Omental fat pad (tissue), 3 donors: ENCODE measurements at regions not wholly inside any gene's neighbourhood (a gene's known extent, or its start where the extent isn't known, plus 50 kb on each side); places are given as distances from the start of the nearest gene placed in this dataset.

ENCODE experiments used
- ATAC-seq: fragments of 150-250 bp; one replicate; pipeline ENCODE4 v1.9.1; 2016; ENCODE audit warnings: mild to moderate bottlenecking, moderate library complexity; ENCODE audit not compliant: low FRiP score
- DNase-seq: peaks from one replicate; pipeline ENCODE4 v3.0.0-alpha.2; 2019; ENCODE audit warnings: low spot score
- TF ChIP-seq, protein P1 (sequence below), 3 donors: fragments of 450-650 bp; IDR thresholded peaks; one replicate each; pipeline ENCODE4 v1.5.1; 2016 to 2017; ENCODE audit warnings: antibody characterized with exemption in 3 of 3, mild to moderate bottlenecking in 3 of 3, moderate library complexity in 2 of 3

GRCh38 chr1:81582467-81582986 is 218.2 kb upstream of the ADGRL2 start:
- TF ChIP-seq, protein P1, sequence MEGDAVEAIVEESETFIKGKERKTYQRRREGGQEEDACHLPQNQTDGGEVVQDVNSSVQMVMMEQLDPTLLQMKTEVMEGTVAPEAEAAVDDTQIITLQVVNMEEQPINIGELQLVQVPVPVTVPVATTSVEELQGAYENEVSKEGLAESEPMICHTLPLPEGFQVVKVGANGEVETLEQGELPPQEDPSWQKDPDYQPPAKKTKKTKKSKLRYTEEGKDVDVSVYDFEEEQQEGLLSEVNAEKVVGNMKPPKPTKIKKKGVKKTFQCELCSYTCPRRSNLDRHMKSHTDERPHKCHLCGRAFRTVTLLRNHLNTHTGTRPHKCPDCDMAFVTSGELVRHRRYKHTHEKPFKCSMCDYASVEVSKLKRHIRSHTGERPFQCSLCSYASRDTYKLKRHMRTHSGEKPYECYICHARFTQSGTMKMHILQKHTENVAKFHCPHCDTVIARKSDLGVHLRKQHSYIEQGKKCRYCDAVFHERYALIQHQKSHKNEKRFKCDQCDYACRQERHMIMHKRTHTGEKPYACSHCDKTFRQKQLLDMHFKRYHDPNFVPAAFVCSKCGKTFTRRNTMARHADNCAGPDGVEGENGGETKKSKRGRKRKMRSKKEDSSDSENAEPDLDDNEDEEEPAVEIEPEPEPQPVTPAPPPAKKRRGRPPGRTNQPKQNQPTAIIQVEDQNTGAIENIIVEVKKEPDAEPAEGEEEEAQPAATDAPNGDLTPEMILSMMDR (IDR thresholded peaks at IDR 0.05), result no peak
- DNase-seq (no peak), ATAC-seq (no peak)

DNA sequence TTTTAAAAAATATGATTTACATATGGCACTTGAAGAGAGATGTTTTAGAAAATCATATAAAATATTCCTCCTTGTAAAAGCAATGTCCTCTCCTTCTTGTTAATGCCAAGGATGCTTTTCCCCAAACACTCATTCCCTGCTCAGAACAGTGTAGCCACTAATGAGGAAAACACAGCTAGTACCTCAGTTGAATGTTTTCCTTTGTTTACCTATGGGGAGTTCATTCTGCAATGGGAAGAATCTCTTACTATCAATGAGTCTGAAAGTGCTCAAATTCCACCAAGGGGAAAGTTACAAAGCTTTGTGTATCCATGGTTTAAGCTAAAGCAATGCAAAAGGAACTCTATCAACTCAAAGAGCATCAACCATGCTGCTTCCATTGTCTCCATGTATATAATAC is 221.9 kb upstream of the ADGRL2 start:
- ATAC-seq (no peak), DNase-seq (no peak)
- TF ChIP-seq, protein P1 (IDR thresholded peaks at IDR 0.05), result no peak

- TF ChIP-seq, protein P1 (IDR thresholded peaks at IDR 0.05), result no peak
- no peak for ATAC-seq
- DNase-seq, result no peak
Measured at GRCh38 chr1:81577004-81577697, 223.6 kb upstream of the ADGRL2 start.

DNA sequence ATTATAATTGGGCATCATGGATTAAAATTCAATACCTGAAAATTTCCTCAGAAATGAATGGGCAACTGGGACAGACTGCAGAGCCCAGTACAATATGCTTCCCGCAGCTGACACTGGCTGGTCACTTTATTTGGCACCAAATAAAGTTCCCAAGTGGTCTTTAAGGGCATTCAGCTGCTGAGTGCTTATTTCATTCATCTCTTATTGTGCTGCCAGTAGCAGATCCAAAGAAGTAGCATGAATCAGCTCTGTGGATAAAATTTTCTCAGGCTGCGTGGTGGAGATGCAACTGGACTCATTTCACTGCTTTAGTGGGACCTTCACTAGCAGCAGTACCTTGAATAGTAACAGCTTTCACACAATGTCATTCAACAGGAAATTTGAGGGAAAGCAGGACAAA is 226.3 kb upstream of the ADGRL2 start:
- DNase-seq (no peak), ATAC-seq (no peak)
- TF ChIP-seq, protein P1 (IDR thresholded peaks at IDR 0.05), result no peak

- DNase-seq (no peak), ATAC-seq (no peak)
- TF ChIP-seq, protein P1 (IDR thresholded peaks at IDR 0.05), result no peak
Measured at GRCh38 chr1:81573458-81573857, 227.3 kb upstream of the ADGRL2 start.

- TF ChIP-seq, protein P1 (IDR thresholded peaks at IDR 0.05), result no peak
- ATAC-seq, result no peak
- no peak for DNase-seq
Measured at GRCh38 chr1:81571946-81572345, 228.8 kb upstream of the ADGRL2 start.

DNA sequence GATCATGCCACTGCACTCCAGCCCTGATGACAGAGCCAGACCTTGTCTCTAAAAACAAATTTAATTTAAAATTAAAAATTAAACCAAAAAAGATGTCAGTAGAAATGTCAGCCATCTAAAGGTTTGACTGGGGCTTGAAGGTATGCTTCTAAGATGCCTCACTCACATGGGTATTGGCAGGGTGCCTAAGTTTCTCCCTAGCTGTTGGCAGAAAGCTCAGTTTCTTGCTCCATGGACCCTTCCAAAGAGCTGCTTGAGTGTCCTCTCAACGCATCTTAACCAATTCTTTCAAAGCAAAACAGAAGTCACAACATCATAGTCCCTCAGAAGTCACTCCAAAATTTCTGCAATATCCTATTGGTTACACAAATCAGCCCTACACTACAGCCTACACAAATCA is 231.0 kb upstream of the ADGRL2 start:
- TF ChIP-seq, protein P1 (IDR thresholded peaks at IDR 0.05), result no peak
- ATAC-seq, result no peak
- no peak for DNase-seq
